ENCODE measurements at regions not wholly inside any gene's neighbourhood (a gene's known extent, or its start where the extent isn't known, plus 50 kb on each side); places are given as distances from the start of the nearest gene placed in this dataset.

GRCh38 chr15:46312133-46312740 lies 677.4 kb downstream of the SQOR start:
- DNase-seq (ENCODE audit: low read depth, low spot score), result peak; percentile 12

- DNase-seq (ENCODE audit: low read depth, low spot score), result no peak
These were observed 680.6 kb downstream of the SQOR start for GRCh38 chr15:46315434-46315833.

GRCh38 chr15:46316024-46316423 lies 681.2 kb downstream of the SQOR start:
- no peak for DNase-seq (ENCODE audit: low read depth, low spot score)

DNA sequence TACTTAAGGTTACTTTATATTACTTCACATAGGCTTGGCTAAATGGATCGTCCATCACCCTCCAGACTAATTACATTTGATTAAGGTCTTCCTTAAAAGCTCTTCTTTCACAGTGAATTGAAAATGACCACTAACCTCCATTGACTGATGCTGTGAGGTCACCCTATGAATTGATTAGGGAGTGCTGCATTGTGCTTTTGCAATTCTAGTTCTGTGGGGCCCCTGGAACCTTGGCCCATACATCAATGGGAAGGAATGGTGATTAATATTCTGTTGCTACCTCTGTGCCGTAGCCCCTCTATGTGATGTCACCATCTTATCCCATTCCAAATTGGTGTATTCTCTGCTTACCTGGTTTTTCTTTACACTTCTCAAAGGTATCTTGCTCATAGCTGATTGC lies 682.2 kb downstream of the SQOR start:
- no peak for DNase-seq (ENCODE audit: low read depth, low spot score)

DNA sequence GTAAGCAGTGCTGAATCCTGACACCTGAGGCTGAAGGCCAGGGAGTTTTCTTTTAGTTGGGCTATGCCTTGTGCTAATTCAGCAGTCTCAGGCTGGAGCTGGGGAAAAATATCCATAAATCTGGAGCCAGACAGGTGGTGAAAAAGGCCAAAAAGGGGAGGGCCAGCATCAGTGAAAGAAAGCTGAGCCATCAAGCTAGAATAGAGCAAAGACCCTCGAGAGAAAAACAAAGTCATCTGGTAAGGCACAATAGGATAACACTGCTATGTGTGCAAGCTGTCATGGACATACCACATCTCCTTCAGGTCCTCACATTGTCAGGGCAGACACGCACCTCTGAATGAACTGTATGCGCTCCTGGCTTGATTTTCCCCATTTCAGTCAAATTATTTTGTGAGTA lies 687.9 kb downstream of the SQOR start:
- no peak for DNase-seq (ENCODE audit: low read depth, low spot score)

GRCh38 chr15:46326173-46326572 lies 691.3 kb downstream of the SQOR start:
- no peak for DNase-seq (ENCODE audit: low read depth, low spot score)

GRCh38 chr15:46328821-46329220 lies 694.0 kb downstream of the SQOR start:
- no peak for DNase-seq (ENCODE audit: low read depth, low spot score)

DNA sequence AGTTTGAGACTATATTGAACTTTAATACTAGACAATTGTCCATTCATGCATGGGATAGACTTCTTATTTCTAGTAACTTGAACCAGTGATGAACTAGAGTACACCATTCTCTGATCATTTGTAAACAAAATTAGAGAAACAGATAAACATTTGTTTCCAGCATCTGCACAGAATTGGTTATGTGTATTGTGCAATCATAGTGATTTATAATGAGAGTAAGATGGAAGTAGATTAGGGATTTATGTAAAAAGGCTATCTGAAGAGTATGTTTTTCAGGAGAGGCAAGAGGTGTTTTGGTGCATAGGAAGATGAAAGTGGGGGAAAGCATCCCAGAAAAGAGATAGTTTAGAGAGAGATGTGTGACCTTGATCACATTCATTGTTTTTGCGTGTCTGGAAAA lies 695.0 kb downstream of the SQOR start:
- no peak for DNase-seq (ENCODE audit: low read depth, low spot score)

- DNase-seq (ENCODE audit: low read depth, low spot score), result no peak
These were observed 696.7 kb downstream of the SQOR start for GRCh38 chr15:46331546-46331945.

DNA sequence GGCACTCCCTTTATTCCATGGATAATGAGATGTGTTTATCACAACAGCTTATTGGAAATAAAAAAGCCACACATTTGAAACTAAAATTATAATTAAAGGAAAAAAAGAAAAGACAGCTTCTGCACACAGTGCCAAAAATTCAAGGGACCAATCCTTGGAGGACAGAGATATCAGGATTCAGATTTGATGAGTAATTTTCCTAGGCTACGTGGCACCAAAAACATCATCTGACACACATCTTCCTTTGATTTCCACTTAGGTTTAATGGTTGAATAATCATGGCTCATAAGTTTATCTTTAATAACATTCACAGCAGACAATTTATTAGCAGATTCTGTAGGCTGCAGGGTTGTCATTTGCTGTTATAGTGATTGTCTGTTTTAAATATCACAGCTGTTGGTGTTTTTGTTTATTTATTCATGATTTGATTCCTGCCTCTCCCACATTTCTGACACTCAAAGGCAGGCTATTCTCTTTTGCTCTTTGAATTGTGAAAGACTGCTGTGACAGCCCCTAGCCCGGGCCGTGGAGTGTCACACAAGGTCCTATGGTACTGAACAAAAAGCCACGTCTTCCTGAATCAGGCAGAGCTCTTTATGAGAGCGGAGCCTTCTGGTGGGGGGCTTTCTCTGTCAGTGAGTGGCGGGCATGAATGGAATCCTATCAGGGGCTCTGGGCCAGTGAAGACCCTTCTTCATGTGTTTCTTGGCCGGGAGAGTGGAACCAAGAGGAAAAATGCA lies 708.5 kb downstream of the SQOR start:
- DNase-seq (ENCODE audit: low read depth, low spot score), result no peak

GRCh38 chr15:46344115-46344724 lies 709.4 kb downstream of the SQOR start:
- no peak for DNase-seq (ENCODE audit: low read depth, low spot score)

GRCh38 chr15:46344915-46345314 lies 710.1 kb downstream of the SQOR start:
- DNase-seq (ENCODE audit: low read depth, low spot score), result no peak

DNA sequence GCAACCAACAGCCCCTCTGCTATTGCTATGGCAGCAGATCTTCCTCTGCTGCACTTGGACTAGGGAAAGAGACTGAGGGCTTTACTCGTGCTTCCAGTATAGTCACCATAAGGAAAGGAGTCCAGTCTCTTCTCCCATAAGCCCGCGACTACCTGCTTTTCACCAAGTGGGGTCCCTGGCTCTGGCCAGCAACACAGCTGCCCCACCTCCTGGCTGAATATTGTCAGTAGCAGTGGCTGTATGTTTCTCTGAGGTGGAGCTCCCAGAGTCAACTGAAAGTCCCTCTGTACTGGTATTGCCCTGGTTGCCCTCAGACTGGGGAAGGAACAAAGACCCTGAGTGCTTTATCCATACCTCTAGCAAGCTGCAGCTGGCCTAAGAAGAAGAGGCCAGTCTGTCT lies 719.6 kb downstream of the SQOR start:
- DNase-seq (ENCODE audit: low read depth, low spot score), result no peak

DNA sequence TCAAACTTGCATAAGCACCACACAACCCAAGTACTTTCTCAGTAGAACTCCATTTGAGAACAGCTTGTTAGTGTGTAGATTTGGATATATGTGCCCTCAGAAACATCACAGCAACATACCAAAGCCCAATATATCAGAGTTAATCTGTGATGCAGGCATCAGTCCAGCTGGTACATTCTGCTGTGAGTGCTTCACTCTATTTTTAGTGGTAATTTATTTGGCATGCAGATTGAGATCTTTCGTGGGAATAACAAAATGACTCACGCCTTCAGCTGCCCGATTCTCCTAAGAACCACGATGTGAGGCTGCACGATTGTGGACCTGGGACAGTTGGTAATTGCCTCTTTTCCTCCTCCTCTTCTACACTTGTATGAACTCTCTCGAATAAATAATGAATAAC lies 730.7 kb downstream of the SQOR start:
- no peak for DNase-seq (ENCODE audit: low read depth, low spot score)

GRCh38 chr15:46366360-46367007 lies 731.7 kb downstream of the SQOR start:
- DNase-seq (ENCODE audit: low read depth, low spot score), result no peak

GRCh38 chr15:46383978-46384377 lies 749.1 kb downstream of the SQOR start:
- no peak for DNase-seq (ENCODE audit: low read depth, low spot score)

- DNase-seq (ENCODE audit: low read depth, low spot score), result no peak
These were observed 751.5 kb downstream of the SQOR start for GRCh38 chr15:46386356-46386755.

DNA sequence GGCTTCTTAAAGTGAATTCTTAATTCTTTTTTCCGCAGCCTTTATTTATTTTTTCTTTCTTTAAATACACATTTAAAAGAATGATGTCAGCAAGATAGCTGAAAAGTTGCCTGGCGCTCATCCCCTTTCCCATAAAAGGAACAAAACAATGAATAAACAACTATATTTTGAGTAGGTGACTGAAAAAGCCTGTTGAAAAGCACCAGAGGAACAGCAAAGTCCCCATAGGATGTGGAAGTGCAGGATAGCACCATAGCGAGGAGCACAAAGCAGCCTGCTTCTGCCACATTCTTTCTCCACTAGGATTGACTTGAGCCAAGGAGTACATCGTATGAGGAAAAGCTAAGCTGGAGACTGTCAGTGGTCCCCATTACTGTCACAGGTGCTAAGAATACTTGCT lies 754.9 kb downstream of the SQOR start:
- DNase-seq (ENCODE audit: low read depth, low spot score), result no peak

- no peak for DNase-seq (ENCODE audit: low read depth, low spot score)
These were observed 759.6 kb downstream of the SQOR start for GRCh38 chr15:46394463-46394862.

DNA sequence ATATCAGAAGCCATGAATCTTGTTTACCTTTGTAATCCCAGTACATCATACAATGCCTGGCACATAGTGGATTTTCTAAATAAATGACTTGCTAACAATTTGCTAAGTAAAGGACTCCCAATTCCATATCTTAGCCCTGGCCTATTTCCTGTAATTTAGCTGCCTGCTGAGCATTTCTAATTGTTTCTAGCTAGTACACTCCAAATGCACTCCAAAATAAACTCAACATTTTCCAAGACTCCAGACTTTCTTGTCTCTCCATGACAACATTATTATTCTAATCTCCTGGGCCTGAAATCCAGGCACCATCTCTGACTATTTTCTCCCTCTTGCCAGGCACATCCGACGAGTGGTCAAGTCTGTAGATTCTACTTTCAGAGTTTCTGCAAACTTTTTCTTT lies 773.5 kb downstream of the SQOR start:
- no peak for DNase-seq (ENCODE audit: low read depth, low spot score)

DNA sequence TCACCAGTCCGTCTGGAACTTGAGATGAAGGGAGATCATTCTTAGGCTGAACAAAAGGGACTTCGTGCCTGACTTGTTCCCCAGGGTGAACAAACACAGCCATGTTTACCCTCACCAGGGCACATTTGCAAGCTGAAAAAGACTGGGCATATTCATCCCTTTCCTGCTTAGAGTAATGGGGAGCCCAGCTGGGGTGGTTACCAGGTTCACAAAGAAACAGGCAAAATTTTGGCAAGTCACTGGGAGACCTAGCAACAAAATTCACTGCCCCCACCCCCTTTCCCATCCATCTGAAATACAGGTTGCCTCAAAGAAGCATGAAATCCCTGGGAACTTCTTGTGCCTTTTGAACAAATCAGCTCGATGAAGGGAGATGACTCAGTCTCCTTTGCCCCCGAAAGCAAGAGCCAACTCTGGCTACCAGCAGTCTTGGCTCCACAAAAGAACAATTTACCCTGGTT lies 775.0 kb downstream of the SQOR start:
- no peak for DNase-seq (ENCODE audit: low read depth, low spot score)

GRCh38 chr15:46410705-46411104 lies 775.9 kb downstream of the SQOR start:
- no peak for DNase-seq (ENCODE audit: low read depth, low spot score)

- DNase-seq (ENCODE audit: low read depth, low spot score), result no peak
These were observed 777.1 kb downstream of the SQOR start for GRCh38 chr15:46411900-46412299.
